ENCODE measurements at regions not wholly inside any gene's neighbourhood (a gene's known extent, or its start where the extent isn't known, plus 50 kb on each side); places are given as distances from the start of the nearest gene placed in this dataset.
A peak's percentile ranks its signal among the peaks of the same experiment; 100 is the strongest.

GRCh38 chr6:129920103-129920798 lies 59.1 kb upstream of the TMEM244 start:
- DNase-seq (ENCODE audit: low read depth): peak; percentile 11

GRCh38 chr6:129911732-129912131 lies 50.6 kb upstream of the TMEM244 start:
- no peak for DNase-seq (ENCODE audit: low read depth)

Data from CMK (cell line).